Stimulated activated CD4-positive, alpha-beta T cell treated with anti-CD3 and anti-CD28 coated beads, Interleukin-1b, Interleukin-23, amount 100 ng/mL, for 4 hours (primary cell): ENCODE measurements at regions not wholly inside any gene's neighbourhood (a gene's known extent, or its start where the extent isn't known, plus 50 kb on each side); places are given as distances from the start of the nearest gene placed in this dataset.

Experiments used
- DNase-seq, 2 donors: peaks; one replicate each; pipeline ENCODE4 v3.0.0-alpha.2; 2020; ENCODE audit warnings: low read depth in 2 of 2

- no peak for DNase-seq
These were observed 368.4 kb upstream of the SHH start for GRCh38 chr7:156180451-156181229.

GRCh38 chr7:156179872-156180390, 367.7 kb upstream of the SHH start:
- no peak for DNase-seq

- DNase-seq, result no peak
These were observed 366.6 kb upstream of the SHH start for GRCh38 chr7:156178857-156179256.

- no peak for DNase-seq
These were observed 366.0 kb upstream of the SHH start for GRCh38 chr7:156178214-156178613.

GRCh38 chr7:156177422-156178055, 365.3 kb upstream of the SHH start:
- no peak for DNase-seq

GRCh38 chr7:156176039-156176438, 363.8 kb upstream of the SHH start:
- DNase-seq, result no peak

GRCh38 chr7:156175003-156175402, 362.7 kb upstream of the SHH start:
- no peak for DNase-seq

GRCh38 chr7:156174428-156174827, 362.2 kb upstream of the SHH start:
- no peak for DNase-seq

GRCh38 chr7:156173748-156174353, 361.6 kb upstream of the SHH start:
- DNase-seq, result no peak

GRCh38 chr7:156173346-156173745, 361.1 kb upstream of the SHH start:
- no peak for DNase-seq

GRCh38 chr7:156172638-156173037, 360.4 kb upstream of the SHH start:
- DNase-seq, result no peak

GRCh38 chr7:156169474-156170370, 357.5 kb upstream of the SHH start:
- no peak for DNase-seq

GRCh38 chr7:156168434-156168833, 356.2 kb upstream of the SHH start:
- DNase-seq, result no peak

- no peak for DNase-seq
These were observed 355.7 kb upstream of the SHH start for GRCh38 chr7:156167987-156168386.

GRCh38 chr7:156167417-156167807, 355.1 kb upstream of the SHH start:
- DNase-seq, result no peak

GRCh38 chr7:156166692-156167416, 354.6 kb upstream of the SHH start:
- no peak for DNase-seq

- DNase-seq, result no peak
These were observed 351.5 kb upstream of the SHH start for GRCh38 chr7:156163747-156164146.

GRCh38 chr7:156162451-156162850, 350.2 kb upstream of the SHH start:
- DNase-seq, result no peak

GRCh38 chr7:156160811-156161210, 348.5 kb upstream of the SHH start:
- DNase-seq, result no peak

GRCh38 chr7:156158693-156159092, 346.4 kb upstream of the SHH start:
- DNase-seq, result no peak

GRCh38 chr7:156158213-156158612, 345.9 kb upstream of the SHH start:
- DNase-seq, result no peak
